IPS DF 4.7 (cell line): ENCODE measurements at regions not wholly inside any gene's neighbourhood (a gene's known extent, or its start where the extent isn't known, plus 50 kb on each side); places are given as distances from the start of the nearest gene placed in this dataset.

Experiments used
- DNase-seq: peaks from one replicate; pipeline ENCODE4 v3.0.0-alpha.2; 2013; ENCODE audit warnings: low spot score; ENCODE audit errors: extremely low read depth

GRCh38 chr2:10498525-10499274 lies 50.6 kb upstream of the ODC1 start:
- no peak for DNase-seq
